ENCODE measurements at regions not wholly inside any gene's neighbourhood (a gene's known extent, or its start where the extent isn't known, plus 50 kb on each side); places are given as distances from the start of the nearest gene placed in this dataset.

- DNase-seq, result no peak
Measured at GRCh38 chr2:120520929-120521912, 175.3 kb downstream of the INHBB start.

- DNase-seq, result no peak
Measured at GRCh38 chr2:120522151-120522751, 176.3 kb downstream of the INHBB start.

- no peak for DNase-seq
Measured at GRCh38 chr2:120523766-120524165, 177.8 kb downstream of the INHBB start.

GRCh38 chr2:120524174-120524573, 178.2 kb downstream of the INHBB start:
- DNase-seq, result no peak

GRCh38 chr2:120525056-120526046, 179.4 kb downstream of the INHBB start:
- DNase-seq, result no peak

GRCh38 chr2:120526047-120526562, 180.2 kb downstream of the INHBB start:
- DNase-seq, result no peak

GRCh38 chr2:120526997-120527945, 181.3 kb downstream of the INHBB start:
- DNase-seq, result no peak

GRCh38 chr2:120528051-120528692, 182.2 kb downstream of the INHBB start:
- DNase-seq, result no peak

GRCh38 chr2:120528693-120529076, 182.7 kb downstream of the INHBB start:
- no peak for DNase-seq

- no peak for DNase-seq
Measured at GRCh38 chr2:120530781-120531180, 184.8 kb downstream of the INHBB start.

GRCh38 chr2:120531365-120531764, 185.4 kb downstream of the INHBB start:
- no peak for DNase-seq

- no peak for DNase-seq
Measured at GRCh38 chr2:120531863-120532600, 186.1 kb downstream of the INHBB start.

GRCh38 chr2:120533625-120534024, 187.7 kb downstream of the INHBB start:
- DNase-seq, result no peak

GRCh38 chr2:120534457-120534856, 188.5 kb downstream of the INHBB start:
- DNase-seq, result no peak

GRCh38 chr2:120535081-120535480, 189.1 kb downstream of the INHBB start:
- DNase-seq, result no peak

GRCh38 chr2:120536141-120536540, 190.2 kb downstream of the INHBB start:
- no peak for DNase-seq

- DNase-seq, result no peak
Measured at GRCh38 chr2:120538691-120539423, 192.9 kb downstream of the INHBB start.

- no peak for DNase-seq
Measured at GRCh38 chr2:120539424-120539936, 193.5 kb downstream of the INHBB start.
